Activated T-cell treated with anti-CD3 and anti-CD28 coated beads, Interleukin-2, amount 50 U/mL, for 4 hours (primary cell): ENCODE measurements at regions not wholly inside any gene's neighbourhood (a gene's known extent, or its start where the extent isn't known, plus 50 kb on each side); places are given as distances from the start of the nearest gene placed in this dataset.

ENCODE experiments used
- ATAC-seq, 2 donors: fragments of 200-7000 bp; cut with Tn5 transposase; one replicate each; pipeline ENCODE4 v1.10.0; 2021
- DNase-seq: peaks from one replicate; pipeline ENCODE4 v3.0.0-alpha.2; 2020
- H3K27me3 Mint-ChIP-seq: one replicate; pipeline ENCODE4 v1.8.0; 2021; ENCODE audit warnings: low read depth, mixed read lengths
- H3K36me3 Mint-ChIP-seq: one replicate; pipeline ENCODE4 v1.8.0; 2022; ENCODE audit warnings: mixed read lengths; ENCODE audit not compliant: insufficient read depth
- H3K4me1 Mint-ChIP-seq: one replicate; pipeline ENCODE4 v1.8.0; 2021; ENCODE audit warnings: low read depth, mixed read lengths
- H3K4me3 Mint-ChIP-seq: one replicate; pipeline ENCODE4 v1.8.0; 2021; ENCODE audit warnings: mild to moderate bottlenecking, moderate library complexity, mixed read lengths
- H3K9me3 Mint-ChIP-seq: one replicate; pipeline ENCODE4 v1.8.0; 2021; ENCODE audit warnings: mixed read lengths

DNA sequence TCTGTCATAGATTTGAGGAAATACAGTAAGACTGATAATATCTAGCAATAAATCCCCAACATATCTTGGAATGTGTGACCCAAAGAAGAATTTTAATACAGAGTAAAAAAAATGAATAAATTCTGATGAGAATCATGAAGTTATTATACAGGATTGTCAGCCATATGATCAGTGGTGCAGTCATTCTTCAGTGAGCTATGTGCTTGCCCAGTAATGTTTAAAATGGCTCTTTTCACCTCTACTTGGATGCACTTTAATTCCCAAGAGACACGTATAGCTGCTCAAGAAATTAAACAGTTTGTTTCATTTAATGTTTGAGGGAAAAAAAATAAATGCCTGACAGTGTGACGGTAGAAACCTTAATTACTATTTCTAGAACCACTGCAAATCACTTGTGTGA is 215.3 kb upstream of the FAM174A start:
- no peaks in the 10 kb centered on the region for H3K4me1 Mint-ChIP-seq
- no peaks in the 10 kb centered on the region for H3K27me3 Mint-ChIP-seq
- no peak for DNase-seq
- no peak overlapping the region for H3K4me3 Mint-ChIP-seq
- H3K9me3 Mint-ChIP-seq: no peaks in the 10 kb centered on the region
- no peak for ATAC-seq
- H3K36me3 Mint-ChIP-seq: no peaks in the 10 kb centered on the region

GRCh38 chr5:100313657-100314056 is 221.5 kb upstream of the FAM174A start:
- Mint-ChIP-seq H3K27me3 (no peaks in the 10 kb centered on the region), H3K4me3 (no peak overlapping the region), H3K4me1 (no peaks in the 10 kb centered on the region), H3K36me3 (no peaks in the 10 kb centered on the region), H3K9me3 (no peaks in the 10 kb centered on the region)
- no peak for DNase-seq
- ATAC-seq: no peak

DNA sequence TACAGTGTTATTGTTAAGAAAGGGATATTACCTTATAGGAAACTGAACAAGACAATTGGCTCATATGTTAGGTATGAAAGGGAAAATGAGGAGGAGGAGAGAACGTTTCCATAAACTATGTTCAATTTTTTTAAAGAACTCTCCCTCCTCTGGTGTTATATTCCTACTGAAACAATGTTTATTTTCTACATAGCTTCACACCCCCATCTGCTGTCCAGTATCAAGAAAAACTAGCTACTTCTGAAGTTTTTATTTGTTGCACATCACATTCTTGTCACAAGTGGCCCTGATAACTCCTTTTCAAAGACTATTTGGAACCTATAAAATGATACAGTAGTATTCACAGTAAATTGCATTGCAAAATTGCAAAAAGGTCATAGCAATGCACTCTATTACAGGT is 223.4 kb upstream of the FAM174A start:
- Mint-ChIP-seq H3K4me1 (no peaks in the 10 kb centered on the region), H3K36me3 (no peaks in the 10 kb centered on the region), H3K27me3 (no peaks in the 10 kb centered on the region), H3K9me3 (no peaks in the 10 kb centered on the region), H3K4me3 (no peak overlapping the region)
- no peak for DNase-seq
- ATAC-seq: no peak

- Mint-ChIP-seq H3K27me3 (no peaks in the 10 kb centered on the region), H3K4me3 (no peak overlapping the region), H3K36me3 (no peaks in the 10 kb centered on the region), H3K4me1 (no peaks in the 10 kb centered on the region), H3K9me3 (no peaks in the 10 kb centered on the region)
- DNase-seq (no peak), ATAC-seq (no peak)
These were observed 229.2 kb upstream of the FAM174A start for GRCh38 chr5:100306000-100306399.

GRCh38 chr5:100303216-100303615 is 232.0 kb upstream of the FAM174A start:
- Mint-ChIP-seq H3K4me1 (no peaks in the 10 kb centered on the region), H3K4me3 (no peak overlapping the region), H3K9me3 (no peaks in the 10 kb centered on the region), H3K27me3 (no peaks in the 10 kb centered on the region), H3K36me3 (no peaks in the 10 kb centered on the region)
- ATAC-seq (no peak), DNase-seq (no peak)

GRCh38 chr5:100299261-100299660 is 235.9 kb upstream of the FAM174A start:
- Mint-ChIP-seq H3K36me3 (no peaks in the 10 kb centered on the region), H3K27me3 (no peaks in the 10 kb centered on the region), H3K9me3 (no peaks in the 10 kb centered on the region), H3K4me1 (no peaks in the 10 kb centered on the region), H3K4me3 (no peak overlapping the region)
- ATAC-seq (no peak), DNase-seq (no peak)

- ATAC-seq (no peak), DNase-seq (no peak)
- Mint-ChIP-seq H3K4me3 (no peak overlapping the region), H3K4me1 (no peaks in the 10 kb centered on the region), H3K27me3 (no peaks in the 10 kb centered on the region), H3K36me3 (no peaks in the 10 kb centered on the region), H3K9me3 (peaks cover 3% of the 10 kb centered on the region)
These were observed 259.1 kb upstream of the FAM174A start for GRCh38 chr5:100276071-100276470.

DNA sequence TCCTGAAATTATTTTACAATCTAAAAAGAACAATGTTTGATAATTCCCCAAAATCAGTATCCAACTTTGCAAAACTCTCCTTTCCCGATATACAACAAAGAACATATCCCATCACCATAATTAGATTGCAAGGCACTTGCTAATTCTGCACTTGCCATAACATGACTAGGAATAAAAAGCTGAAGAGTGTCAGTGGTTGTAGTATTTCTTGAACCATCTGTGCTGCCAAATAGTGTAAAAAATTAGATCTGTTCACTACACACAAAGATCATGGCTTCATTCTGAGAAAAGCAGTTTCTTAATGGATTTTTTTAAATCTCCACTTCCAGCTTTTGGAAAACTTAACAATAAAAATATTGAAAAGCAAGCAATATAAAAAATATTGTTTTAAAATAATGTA is 259.5 kb upstream of the FAM174A start:
- no peaks in the 10 kb centered on the region for H3K36me3 Mint-ChIP-seq

GRCh38 chr5:100273846-100274580 is 261.2 kb upstream of the FAM174A start:
- Mint-ChIP-seq H3K9me3 (peaks cover 3% of the 10 kb centered on the region), H3K4me1 (no peaks in the 10 kb centered on the region), H3K36me3 (no peaks in the 10 kb centered on the region), H3K4me3 (no peak overlapping the region), H3K27me3 (no peaks in the 10 kb centered on the region)
- no peak for ATAC-seq
- no peak for DNase-seq

More for the DNA sequence above, 259.5 kb upstream of the FAM174A start:
- DNase-seq (no peak), ATAC-seq (no peak)
- peaks cover 3% of the 10 kb centered on the region for H3K9me3 Mint-ChIP-seq
- H3K4me3 Mint-ChIP-seq: no peak overlapping the region
- H3K27me3 Mint-ChIP-seq: no peaks in the 10 kb centered on the region
- no peaks in the 10 kb centered on the region for H3K4me1 Mint-ChIP-seq

- no peaks in the 10 kb centered on the region for H3K36me3 Mint-ChIP-seq
- H3K4me1 Mint-ChIP-seq: no peaks in the 10 kb centered on the region
- DNase-seq: no peak
- no peaks in the 10 kb centered on the region for H3K27me3 Mint-ChIP-seq
- no peak overlapping the region for H3K4me3 Mint-ChIP-seq
- no peak for ATAC-seq
- no peaks in the 10 kb centered on the region for H3K9me3 Mint-ChIP-seq
These were observed 265.0 kb upstream of the FAM174A start for GRCh38 chr5:100270023-100270771.

GRCh38 chr5:100260968-100261367 is 274.2 kb upstream of the FAM174A start:
- H3K9me3 Mint-ChIP-seq: no peaks in the 10 kb centered on the region
- no peaks in the 10 kb centered on the region for H3K27me3 Mint-ChIP-seq
- no peak overlapping the region for H3K4me3 Mint-ChIP-seq
- DNase-seq: no peak
- ATAC-seq: no peak
- H3K36me3 Mint-ChIP-seq: no peaks in the 10 kb centered on the region
- no peaks in the 10 kb centered on the region for H3K4me1 Mint-ChIP-seq

GRCh38 chr5:100252944-100253343 is 282.2 kb upstream of the FAM174A start:
- no peak for DNase-seq
- no peak overlapping the region for H3K4me3 Mint-ChIP-seq
- no peaks in the 10 kb centered on the region for H3K27me3 Mint-ChIP-seq
- no peaks in the 10 kb centered on the region for H3K4me1 Mint-ChIP-seq
- H3K36me3 Mint-ChIP-seq: no peaks in the 10 kb centered on the region
- no peak for ATAC-seq
- no peaks in the 10 kb centered on the region for H3K9me3 Mint-ChIP-seq

DNA sequence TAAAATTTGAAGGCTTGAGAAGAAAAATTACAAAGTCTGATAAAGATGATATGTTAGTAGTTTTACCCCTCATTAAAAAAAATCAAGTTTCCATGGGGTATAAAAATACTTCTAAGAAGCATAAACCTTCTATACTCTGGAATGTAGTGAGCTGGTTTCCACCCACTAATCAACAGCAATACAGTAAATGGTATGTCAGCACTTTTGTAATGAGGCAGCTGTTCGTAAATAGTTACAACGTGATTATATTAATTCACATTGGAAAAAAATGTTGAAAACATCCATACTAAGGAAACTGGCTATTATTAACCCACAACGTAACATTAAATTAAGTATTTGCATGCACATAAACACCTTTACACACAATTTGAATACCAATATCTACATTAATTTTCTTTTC is 283.1 kb upstream of the FAM174A start:
- ATAC-seq (no peak), DNase-seq (no peak)
- no peak overlapping the region for H3K4me3 Mint-ChIP-seq
- H3K9me3 Mint-ChIP-seq: no peaks in the 10 kb centered on the region
- H3K27me3 Mint-ChIP-seq: no peaks in the 10 kb centered on the region
- H3K4me1 Mint-ChIP-seq: no peaks in the 10 kb centered on the region
- no peaks in the 10 kb centered on the region for H3K36me3 Mint-ChIP-seq

- Mint-ChIP-seq H3K27me3 (no peaks in the 10 kb centered on the region), H3K9me3 (no peaks in the 10 kb centered on the region), H3K36me3 (no peaks in the 10 kb centered on the region), H3K4me3 (no peak overlapping the region), H3K4me1 (no peaks in the 10 kb centered on the region)
- ATAC-seq (no peak), DNase-seq (no peak)
These were observed 285.3 kb upstream of the FAM174A start for GRCh38 chr5:100249884-100250269.

- Mint-ChIP-seq H3K4me3 (no peak overlapping the region), H3K27me3 (no peaks in the 10 kb centered on the region), H3K36me3 (no peaks in the 10 kb centered on the region), H3K9me3 (no peaks in the 10 kb centered on the region), H3K4me1 (no peaks in the 10 kb centered on the region)
- no peak for ATAC-seq
- DNase-seq: no peak
These were observed 285.8 kb upstream of the FAM174A start for GRCh38 chr5:100249211-100249883.
